HEK293 (cell line): ENCODE measurements at regions not wholly inside any gene's neighbourhood (a gene's known extent, or its start where the extent isn't known, plus 50 kb on each side); places are given as distances from the start of the nearest gene placed in this dataset.

Experiments
- MZF1 ChIP-seq: fragments of 450-650 bp; formaldehyde crosslinking; IDR thresholded peaks from 2 replicates; pipeline ENCODE4 v1.5.1; 2017; ENCODE audit warnings: missing biosample characterization, missing genetic modification characterization, borderline replicate concordance
- REPIN1 ChIP-seq: fragments of 450-650 bp; formaldehyde crosslinking; IDR thresholded peaks from 2 replicates; pipeline ENCODE4 v1.5.1; 2017; ENCODE audit warnings: missing biosample characterization, missing genetic modification characterization, low read depth
- SCRT1 ChIP-seq: fragments of 450-650 bp; formaldehyde crosslinking; IDR thresholded peaks from 2 replicates; pipeline ENCODE4 v1.5.1; 2016; ENCODE audit warnings: missing biosample characterization, missing genetic modification characterization, borderline replicate concordance
- SCRT2 ChIP-seq: fragments of 450-650 bp; formaldehyde crosslinking; IDR thresholded peaks from 2 replicates; pipeline ENCODE4 v1.5.1; 2016; ENCODE audit warnings: missing biosample characterization, missing genetic modification characterization
- SP3 ChIP-seq: fragments of 450-650 bp; formaldehyde crosslinking; IDR thresholded peaks from 2 replicates; pipeline ENCODE4 v1.5.1; 2016; ENCODE audit warnings: missing biosample characterization, missing genetic modification characterization
- SP7 ChIP-seq: fragments of 450-650 bp; formaldehyde crosslinking; IDR thresholded peaks from 2 replicates; pipeline ENCODE4 v1.5.1; 2016; ENCODE audit warnings: missing biosample characterization, missing genetic modification characterization
- TCF7L2 ChIP-seq: IDR thresholded peaks from 2 replicates; pipeline ENCODE4 v1.6.1; 2011; ENCODE audit warnings: low read depth, mild to moderate bottlenecking, inconsistent platforms, low read length, moderate library complexity, borderline replicate concordance
- ZBTB8A ChIP-seq: fragments of 450-650 bp; formaldehyde crosslinking; IDR thresholded peaks from 2 replicates; pipeline ENCODE4 v1.5.1; 2016; ENCODE audit warnings: missing biosample characterization, missing genetic modification characterization
- ZNF133 ChIP-seq: fragments of 450-650 bp; formaldehyde crosslinking; IDR thresholded peaks from 2 replicates; pipeline ENCODE4 v1.5.1; 2016; ENCODE audit warnings: missing biosample characterization, missing genetic modification characterization
- ZNF157 ChIP-seq: fragments of 450-650 bp; formaldehyde crosslinking; IDR thresholded peaks from 2 replicates; pipeline ENCODE4 v1.5.1; 2016; ENCODE audit warnings: missing biosample characterization, missing genetic modification characterization
- ZNF214 ChIP-seq: fragments of 450-650 bp; formaldehyde crosslinking; IDR thresholded peaks from 2 replicates; pipeline ENCODE4 v1.5.1; 2017; ENCODE audit warnings: missing biosample characterization, mild to moderate bottlenecking, missing genetic modification characterization, borderline replicate concordance
- ZNF341 ChIP-seq: fragments of 450-650 bp; formaldehyde crosslinking; IDR thresholded peaks from 2 replicates; pipeline ENCODE4; 2016; ENCODE audit warnings: low read depth, missing biosample characterization, missing genetic modification characterization
- ZNF473 ChIP-seq: fragments of 450-650 bp; formaldehyde crosslinking; IDR thresholded peaks from 2 replicates; pipeline ENCODE4 v1.5.1; 2017; ENCODE audit warnings: missing biosample characterization, missing genetic modification characterization
- ZNF626 ChIP-seq: fragments of 450-650 bp; sonication (Bioruptor Pico); formaldehyde crosslinking; IDR thresholded peaks from 2 replicates; pipeline ENCODE4 v1.5.1; 2018; ENCODE audit warnings: missing biosample characterization, missing genetic modification characterization, inconsistent platforms
- ZNF629 ChIP-seq: fragments of 450-650 bp; formaldehyde crosslinking; IDR thresholded peaks from 2 replicates; pipeline ENCODE4 v1.5.1; 2017; ENCODE audit warnings: missing biosample characterization, missing genetic modification characterization
- ZNF747 ChIP-seq: fragments of 450-650 bp; formaldehyde crosslinking; IDR thresholded peaks from 2 replicates; pipeline ENCODE4 v1.5.1; 2016; ENCODE audit warnings: missing biosample characterization, missing genetic modification characterization
- ZNF785 ChIP-seq: fragments of 450-650 bp; formaldehyde crosslinking; IDR thresholded peaks from 2 replicates; pipeline ENCODE4 v1.5.1; 2016; ENCODE audit warnings: missing biosample characterization, missing genetic modification characterization
- ZSCAN23 ChIP-seq: fragments of 450-650 bp; formaldehyde crosslinking; IDR thresholded peaks from 2 replicates; pipeline ENCODE4 v1.5.1; 2016; ENCODE audit warnings: missing biosample characterization, missing genetic modification characterization
- ZSCAN30 ChIP-seq: fragments of 450-650 bp; IDR thresholded peaks from 2 replicates; pipeline ENCODE4 v1.5.1; 2018; ENCODE audit warnings: missing biosample characterization, mild to moderate bottlenecking, missing genetic modification characterization, moderate library complexity
- TF ChIP-seq, protein P1 (sequence below): fragments of 450-650 bp; formaldehyde crosslinking; conservative IDR thresholded peaks from 2 replicates; pipeline ENCODE4 v1.5.1; 2016; ENCODE audit warnings: low read depth, missing biosample characterization, missing genetic modification characterization
- TF ChIP-seq, protein P2 (sequence below): fragments of 450-650 bp; formaldehyde crosslinking; IDR thresholded peaks from 2 replicates; pipeline ENCODE4 v1.5.1; 2017; ENCODE audit warnings: missing biosample characterization, missing genetic modification characterization
- TF ChIP-seq, protein P3 (sequence below): fragments of 450-650 bp; formaldehyde crosslinking; IDR thresholded peaks from 2 replicates; pipeline ENCODE4 v1.5.1; 2017; ENCODE audit warnings: missing biosample characterization, missing genetic modification characterization
- TF ChIP-seq, protein P4 (sequence below): fragments of 450-650 bp; formaldehyde crosslinking; IDR thresholded peaks from 2 replicates; pipeline ENCODE4 v1.5.1; 2016; ENCODE audit warnings: missing biosample characterization, missing genetic modification characterization
- TF ChIP-seq, protein P5 (sequence below): fragments of 450-650 bp; formaldehyde crosslinking; IDR thresholded peaks from 2 replicates; pipeline ENCODE4 v1.5.1; 2016; ENCODE audit warnings: missing biosample characterization, missing genetic modification characterization, borderline replicate concordance
- TF ChIP-seq, protein P6 (sequence below): fragments of 450-650 bp; formaldehyde crosslinking; IDR thresholded peaks from 2 replicates; pipeline ENCODE4 v1.5.1; 2017; ENCODE audit warnings: missing biosample characterization, missing genetic modification characterization

DNA sequence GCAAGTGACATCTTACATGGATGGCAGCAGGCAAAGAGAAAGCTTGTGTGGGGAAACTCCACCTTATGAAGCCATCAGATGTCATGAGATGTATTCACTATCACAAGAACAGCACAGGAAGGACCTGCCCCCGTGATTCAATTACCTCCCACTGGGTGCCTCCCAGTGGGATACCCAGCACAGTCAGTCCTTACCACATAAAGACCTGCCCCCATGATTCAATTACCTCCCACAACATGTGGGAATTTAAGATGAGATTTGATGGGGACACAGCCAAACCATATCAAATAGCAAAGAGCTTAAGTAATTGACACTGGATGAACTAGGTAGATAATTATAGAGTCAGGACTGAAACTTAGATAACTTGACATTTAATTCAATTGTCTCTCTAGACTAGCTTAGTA is 85.6 kb downstream of the SLIT2 start (continued):
- TF ChIP-seq, protein P1, sequence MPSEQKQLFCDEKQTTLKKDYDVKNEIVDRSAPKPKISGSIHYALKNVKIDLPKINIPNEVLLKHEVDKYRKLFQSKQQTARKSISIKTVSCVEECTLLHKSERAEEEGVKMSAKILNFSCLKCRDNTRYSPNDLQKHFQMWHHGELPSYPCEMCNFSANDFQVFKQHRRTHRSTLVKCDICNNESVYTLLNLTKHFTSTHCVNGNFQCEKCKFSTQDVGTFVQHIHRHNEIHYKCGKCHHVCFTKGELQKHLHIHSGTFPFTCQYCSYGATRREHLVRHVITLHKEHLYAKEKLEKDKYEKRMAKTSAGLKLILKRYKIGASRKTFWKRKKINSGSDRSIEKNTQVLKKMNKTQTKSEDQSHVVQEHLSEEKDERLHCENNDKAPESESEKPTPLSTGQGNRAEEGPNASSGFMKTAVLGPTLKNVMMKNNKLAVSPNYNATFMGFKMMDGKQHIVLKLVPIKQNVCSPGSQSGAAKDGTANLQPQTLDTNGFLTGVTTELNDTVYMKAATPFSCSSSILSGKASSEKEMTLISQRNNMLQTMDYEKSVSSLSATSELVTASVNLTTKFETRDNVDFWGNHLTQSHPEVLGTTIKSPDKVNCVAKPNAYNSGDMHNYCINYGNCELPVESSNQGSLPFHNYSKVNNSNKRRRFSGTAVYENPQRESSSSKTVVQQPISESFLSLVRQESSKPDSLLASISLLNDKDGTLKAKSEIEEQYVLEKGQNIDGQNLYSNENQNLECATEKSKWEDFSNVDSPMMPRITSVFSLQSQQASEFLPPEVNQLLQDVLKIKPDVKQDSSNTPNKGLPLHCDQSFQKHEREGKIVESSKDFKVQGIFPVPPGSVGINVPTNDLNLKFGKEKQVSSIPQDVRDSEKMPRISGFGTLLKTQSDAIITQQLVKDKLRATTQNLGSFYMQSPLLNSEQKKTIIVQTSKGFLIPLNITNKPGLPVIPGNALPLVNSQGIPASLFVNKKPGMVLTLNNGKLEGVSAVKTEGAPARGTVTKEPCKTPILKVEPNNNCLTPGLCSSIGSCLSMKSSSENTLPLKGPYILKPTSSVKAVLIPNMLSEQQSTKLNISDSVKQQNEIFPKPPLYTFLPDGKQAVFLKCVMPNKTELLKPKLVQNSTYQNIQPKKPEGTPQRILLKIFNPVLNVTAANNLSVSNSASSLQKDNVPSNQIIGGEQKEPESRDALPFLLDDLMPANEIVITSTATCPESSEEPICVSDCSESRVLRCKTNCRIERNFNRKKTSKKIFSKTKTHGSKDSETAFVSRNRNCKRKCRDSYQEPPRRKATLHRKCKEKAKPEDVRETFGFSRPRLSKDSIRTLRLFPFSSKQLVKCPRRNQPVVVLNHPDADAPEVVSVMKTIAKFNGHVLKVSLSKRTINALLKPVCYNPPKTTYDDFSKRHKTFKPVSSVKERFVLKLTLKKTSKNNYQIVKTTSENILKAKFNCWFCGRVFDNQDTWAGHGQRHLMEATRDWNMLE, result 0 out of 2 replicates have a peak, but pooled peaks have one; percentile 23
- peak; percentile 46; the same call in 1 of the 2 replicates for TF ChIP-seq ZNF341
- peak; percentile 42; the same call in 1 of the 2 replicates for TF ChIP-seq SCRT2 (tag by site-specific recombination)
- peak; percentile 66 for TF ChIP-seq SP3 (tag by site-specific recombination)
- TF ChIP-seq SCRT1 (tag by site-specific recombination), result no peak
- TF ChIP-seq ZSCAN30, result 0 out of 2 replicates have a peak, but pooled peaks have one; percentile 25
- TF ChIP-seq REPIN1, result no peak
- TF ChIP-seq ZNF157 (tag by site-specific recombination), result no peak
- peak; percentile 52; the same call in 1 of the 2 replicates for TF ChIP-seq ZSCAN23
- TF ChIP-seq ZNF626, result no peak
- TF ChIP-seq, protein P2, sequence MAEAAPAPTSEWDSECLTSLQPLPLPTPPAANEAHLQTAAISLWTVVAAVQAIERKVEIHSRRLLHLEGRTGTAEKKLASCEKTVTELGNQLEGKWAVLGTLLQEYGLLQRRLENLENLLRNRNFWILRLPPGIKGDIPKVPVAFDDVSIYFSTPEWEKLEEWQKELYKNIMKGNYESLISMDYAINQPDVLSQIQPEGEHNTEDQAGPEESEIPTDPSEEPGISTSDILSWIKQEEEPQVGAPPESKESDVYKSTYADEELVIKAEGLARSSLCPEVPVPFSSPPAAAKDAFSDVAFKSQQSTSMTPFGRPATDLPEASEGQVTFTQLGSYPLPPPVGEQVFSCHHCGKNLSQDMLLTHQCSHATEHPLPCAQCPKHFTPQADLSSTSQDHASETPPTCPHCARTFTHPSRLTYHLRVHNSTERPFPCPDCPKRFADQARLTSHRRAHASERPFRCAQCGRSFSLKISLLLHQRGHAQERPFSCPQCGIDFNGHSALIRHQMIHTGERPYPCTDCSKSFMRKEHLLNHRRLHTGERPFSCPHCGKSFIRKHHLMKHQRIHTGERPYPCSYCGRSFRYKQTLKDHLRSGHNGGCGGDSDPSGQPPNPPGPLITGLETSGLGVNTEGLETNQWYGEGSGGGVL (tag by site-specific recombination), result no peak
- no peak for TF ChIP-seq ZNF747 (tag by site-specific recombination)
- TF ChIP-seq, protein P3, sequence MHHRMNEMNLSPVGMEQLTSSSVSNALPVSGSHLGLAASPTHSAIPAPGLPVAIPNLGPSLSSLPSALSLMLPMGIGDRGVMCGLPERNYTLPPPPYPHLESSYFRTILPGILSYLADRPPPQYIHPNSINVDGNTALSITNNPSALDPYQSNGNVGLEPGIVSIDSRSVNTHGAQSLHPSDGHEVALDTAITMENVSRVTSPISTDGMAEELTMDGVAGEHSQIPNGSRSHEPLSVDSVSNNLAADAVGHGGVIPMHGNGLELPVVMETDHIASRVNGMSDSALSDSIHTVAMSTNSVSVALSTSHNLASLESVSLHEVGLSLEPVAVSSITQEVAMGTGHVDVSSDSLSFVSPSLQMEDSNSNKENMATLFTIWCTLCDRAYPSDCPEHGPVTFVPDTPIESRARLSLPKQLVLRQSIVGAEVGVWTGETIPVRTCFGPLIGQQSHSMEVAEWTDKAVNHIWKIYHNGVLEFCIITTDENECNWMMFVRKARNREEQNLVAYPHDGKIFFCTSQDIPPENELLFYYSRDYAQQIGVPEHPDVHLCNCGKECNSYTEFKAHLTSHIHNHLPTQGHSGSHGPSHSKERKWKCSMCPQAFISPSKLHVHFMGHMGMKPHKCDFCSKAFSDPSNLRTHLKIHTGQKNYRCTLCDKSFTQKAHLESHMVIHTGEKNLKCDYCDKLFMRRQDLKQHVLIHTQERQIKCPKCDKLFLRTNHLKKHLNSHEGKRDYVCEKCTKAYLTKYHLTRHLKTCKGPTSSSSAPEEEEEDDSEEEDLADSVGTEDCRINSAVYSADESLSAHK (tag by site-specific recombination), result peak; percentile 12; the same call in 1 of the 2 replicates
- TF ChIP-seq ZNF133 (tag by site-specific recombination), result no peak
- TF ChIP-seq MZF1 (tag by site-specific recombination), result peak; percentile 59; the same call in 1 of the 2 replicates
- TF ChIP-seq SP7 (tag by site-specific recombination), result peak; percentile 99
- TF ChIP-seq, protein P4, sequence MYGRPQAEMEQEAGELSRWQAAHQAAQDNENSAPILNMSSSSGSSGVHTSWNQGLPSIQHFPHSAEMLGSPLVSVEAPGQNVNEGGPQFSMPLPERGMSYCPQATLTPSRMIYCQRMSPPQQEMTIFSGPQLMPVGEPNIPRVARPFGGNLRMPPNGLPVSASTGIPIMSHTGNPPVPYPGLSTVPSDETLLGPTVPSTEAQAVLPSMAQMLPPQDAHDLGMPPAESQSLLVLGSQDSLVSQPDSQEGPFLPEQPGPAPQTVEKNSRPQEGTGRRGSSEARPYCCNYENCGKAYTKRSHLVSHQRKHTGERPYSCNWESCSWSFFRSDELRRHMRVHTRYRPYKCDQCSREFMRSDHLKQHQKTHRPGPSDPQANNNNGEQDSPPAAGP (tag by site-specific recombination), result no peak
- TF ChIP-seq ZNF785 (tag by site-specific recombination), result no peak
- TF ChIP-seq ZNF473 (tag by site-specific recombination), result no peak
- no peak for TF ChIP-seq ZNF214 (tag by site-specific recombination)
- TF ChIP-seq, protein P5, sequence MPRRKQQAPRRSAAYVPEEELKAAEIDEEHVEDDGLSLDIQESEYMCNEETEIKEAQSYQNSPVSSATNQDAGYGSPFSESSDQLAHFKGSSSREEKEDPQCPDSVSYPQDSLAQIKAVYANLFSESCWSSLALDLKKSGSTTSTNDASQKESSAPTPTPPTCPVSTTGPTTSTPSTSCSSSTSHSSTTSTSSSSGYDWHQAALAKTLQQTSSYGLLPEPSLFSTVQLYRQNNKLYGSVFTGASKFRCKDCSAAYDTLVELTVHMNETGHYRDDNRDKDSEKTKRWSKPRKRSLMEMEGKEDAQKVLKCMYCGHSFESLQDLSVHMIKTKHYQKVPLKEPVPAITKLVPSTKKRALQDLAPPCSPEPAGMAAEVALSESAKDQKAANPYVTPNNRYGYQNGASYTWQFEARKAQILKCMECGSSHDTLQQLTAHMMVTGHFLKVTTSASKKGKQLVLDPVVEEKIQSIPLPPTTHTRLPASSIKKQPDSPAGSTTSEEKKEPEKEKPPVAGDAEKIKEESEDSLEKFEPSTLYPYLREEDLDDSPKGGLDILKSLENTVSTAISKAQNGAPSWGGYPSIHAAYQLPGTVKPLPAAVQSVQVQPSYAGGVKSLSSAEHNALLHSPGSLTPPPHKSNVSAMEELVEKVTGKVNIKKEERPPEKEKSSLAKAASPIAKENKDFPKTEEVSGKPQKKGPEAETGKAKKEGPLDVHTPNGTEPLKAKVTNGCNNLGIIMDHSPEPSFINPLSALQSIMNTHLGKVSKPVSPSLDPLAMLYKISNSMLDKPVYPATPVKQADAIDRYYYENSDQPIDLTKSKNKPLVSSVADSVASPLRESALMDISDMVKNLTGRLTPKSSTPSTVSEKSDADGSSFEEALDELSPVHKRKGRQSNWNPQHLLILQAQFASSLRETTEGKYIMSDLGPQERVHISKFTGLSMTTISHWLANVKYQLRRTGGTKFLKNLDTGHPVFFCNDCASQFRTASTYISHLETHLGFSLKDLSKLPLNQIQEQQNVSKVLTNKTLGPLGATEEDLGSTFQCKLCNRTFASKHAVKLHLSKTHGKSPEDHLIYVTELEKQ (tag by site-specific recombination), result peak; percentile 57; the same call in 1 of the 2 replicates
- TF ChIP-seq ZBTB8A, result no peak
- no peak for TF ChIP-seq TCF7L2
- TF ChIP-seq, protein P6, sequence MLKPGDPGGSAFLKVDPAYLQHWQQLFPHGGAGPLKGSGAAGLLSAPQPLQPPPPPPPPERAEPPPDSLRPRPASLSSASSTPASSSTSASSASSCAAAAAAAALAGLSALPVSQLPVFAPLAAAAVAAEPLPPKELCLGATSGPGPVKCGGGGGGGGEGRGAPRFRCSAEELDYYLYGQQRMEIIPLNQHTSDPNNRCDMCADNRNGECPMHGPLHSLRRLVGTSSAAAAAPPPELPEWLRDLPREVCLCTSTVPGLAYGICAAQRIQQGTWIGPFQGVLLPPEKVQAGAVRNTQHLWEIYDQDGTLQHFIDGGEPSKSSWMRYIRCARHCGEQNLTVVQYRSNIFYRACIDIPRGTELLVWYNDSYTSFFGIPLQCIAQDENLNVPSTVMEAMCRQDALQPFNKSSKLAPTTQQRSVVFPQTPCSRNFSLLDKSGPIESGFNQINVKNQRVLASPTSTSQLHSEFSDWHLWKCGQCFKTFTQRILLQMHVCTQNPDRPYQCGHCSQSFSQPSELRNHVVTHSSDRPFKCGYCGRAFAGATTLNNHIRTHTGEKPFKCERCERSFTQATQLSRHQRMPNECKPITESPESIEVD, result peak; percentile 84
- peak; percentile 86 for TF ChIP-seq ZNF629 (tag by site-specific recombination)
